Peyer's patch (tissue), 4 donors: ENCODE measurements at regions not wholly inside any gene's neighbourhood (a gene's known extent, or its start where the extent isn't known, plus 50 kb on each side); places are given as distances from the start of the nearest gene placed in this dataset.

Source experiments
- DNase-seq, 3 donors: peaks; one replicate each; pipeline ENCODE4 v3.0.0-alpha.2; 2017 to 2019
- H3K27ac ChIP-seq, 4 donors: fragments of 200-600 bp; sonication (generic); one replicate each; pipeline ENCODE4 v1.5.1; 2016 to 2019
- H3K27me3 ChIP-seq, 2 donors: fragments of 200-600 bp; sonication (generic); one replicate each; pipeline ENCODE4 v1.5.1; 2019
- H3K36me3 ChIP-seq, 3 donors: fragments of 200-600 bp; sonication (generic); one replicate each; pipeline ENCODE4 v1.5.1; 2016 to 2019
- H3K4me1 ChIP-seq, 4 donors: fragments of 200-600 bp; sonication (generic); one replicate each; pipeline ENCODE4 v1.5.1; 2016 to 2019
- H3K4me3 ChIP-seq, 4 donors: fragments of 200-600 bp; sonication (generic); 1 replicate in 3 of 4; 2 replicates in 1 of 4; pipeline ENCODE4 v1.5.1; 2016 to 2019; ENCODE audit warnings: mild to moderate bottlenecking in 1 of 4
- H3K9me3 ChIP-seq, 4 donors: fragments of 200-600 bp; sonication (generic); one replicate each; pipeline ENCODE4 v1.5.1; 2016 to 2019; ENCODE audit warnings: mild to moderate bottlenecking in 1 of 4
- POLR2A ChIP-seq, 2 donors: fragments of 450-650 bp; IDR thresholded peaks; one replicate each; pipeline ENCODE4 v1.5.1; 2017; ENCODE audit warnings: antibody characterized with exemption in 2 of 2, mild to moderate bottlenecking in 2 of 2, moderate library complexity in 2 of 2
- TF ChIP-seq, protein P1 (sequence below), 6 experiments: fragments of 450-650 bp in 4 of 6; fragments of 200-600 bp in 2 of 6; sonication (generic) in 1 of 6; IDR thresholded peaks; one replicate each; pipeline ENCODE4 v1.5.1; 2017 to 2019; ENCODE audit warnings: antibody characterized with exemption in 6 of 6, mild to moderate bottlenecking in 3 of 6, moderate library complexity in 1 of 6

GRCh38 chr6:22651731-22652130 lies 82.4 kb downstream of the HDGFL1 start:
- Histone ChIP-seq H3K27me3 (no peaks in the 10 kb centered on the region), H3K4me1 (peaks cover 0 to 4% (median 0%) of the 10 kb centered on the region in 4 donors), H3K36me3 (no peaks in the 10 kb centered on the region), H3K27ac (no peak overlapping the region), H3K4me3 (no peak overlapping the region), H3K9me3 (no peaks in the 10 kb centered on the region)
- no peak for DNase-seq
- TF ChIP-seq, protein P1, sequence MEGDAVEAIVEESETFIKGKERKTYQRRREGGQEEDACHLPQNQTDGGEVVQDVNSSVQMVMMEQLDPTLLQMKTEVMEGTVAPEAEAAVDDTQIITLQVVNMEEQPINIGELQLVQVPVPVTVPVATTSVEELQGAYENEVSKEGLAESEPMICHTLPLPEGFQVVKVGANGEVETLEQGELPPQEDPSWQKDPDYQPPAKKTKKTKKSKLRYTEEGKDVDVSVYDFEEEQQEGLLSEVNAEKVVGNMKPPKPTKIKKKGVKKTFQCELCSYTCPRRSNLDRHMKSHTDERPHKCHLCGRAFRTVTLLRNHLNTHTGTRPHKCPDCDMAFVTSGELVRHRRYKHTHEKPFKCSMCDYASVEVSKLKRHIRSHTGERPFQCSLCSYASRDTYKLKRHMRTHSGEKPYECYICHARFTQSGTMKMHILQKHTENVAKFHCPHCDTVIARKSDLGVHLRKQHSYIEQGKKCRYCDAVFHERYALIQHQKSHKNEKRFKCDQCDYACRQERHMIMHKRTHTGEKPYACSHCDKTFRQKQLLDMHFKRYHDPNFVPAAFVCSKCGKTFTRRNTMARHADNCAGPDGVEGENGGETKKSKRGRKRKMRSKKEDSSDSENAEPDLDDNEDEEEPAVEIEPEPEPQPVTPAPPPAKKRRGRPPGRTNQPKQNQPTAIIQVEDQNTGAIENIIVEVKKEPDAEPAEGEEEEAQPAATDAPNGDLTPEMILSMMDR (IDR thresholded peaks at IDR 0.05) = no peak
- no peak for TF ChIP-seq POLR2A (IDR thresholded peaks at IDR 0.05)

- Histone ChIP-seq H3K9me3 (no peaks in the 10 kb centered on the region), H3K36me3 (no peaks in the 10 kb centered on the region), H3K4me3 (no peak overlapping the region), H3K27ac (no peak overlapping the region), H3K4me1 (peaks cover 0 to 4% (median 0%) of the 10 kb centered on the region in 4 donors), H3K27me3 (no peaks in the 10 kb centered on the region)
- DNase-seq = no peak
- TF ChIP-seq POLR2A (IDR thresholded peaks at IDR 0.05) = no peak
Observed at GRCh38 chr6:22653980-22654610, 84.7 kb downstream of the HDGFL1 start.

GRCh38 chr6:22656706-22657351 lies 87.5 kb downstream of the HDGFL1 start:
- no peaks in the 10 kb centered on the region for H3K9me3 ChIP-seq
- no peak overlapping the region for H3K27ac ChIP-seq
- H3K4me3 ChIP-seq = no peak overlapping the region
- H3K36me3 ChIP-seq = no peaks in the 10 kb centered on the region
- H3K27me3 ChIP-seq = no peaks in the 10 kb centered on the region
- DNase-seq = no peak
- H3K4me1 ChIP-seq = peaks cover 0 to 4% (median 0%) of the 10 kb centered on the region in 4 donors
- no peak for TF ChIP-seq POLR2A (IDR thresholded peaks at IDR 0.05)
- TF ChIP-seq, protein P1 (IDR thresholded peaks at IDR 0.05) = no peak

GRCh38 chr6:22657352-22657980 lies 88.1 kb downstream of the HDGFL1 start:
- H3K36me3 ChIP-seq = no peaks in the 10 kb centered on the region
- no peak for DNase-seq
- no peaks in the 10 kb centered on the region for H3K27me3 ChIP-seq
- no peak for TF ChIP-seq POLR2A (IDR thresholded peaks at IDR 0.05)
- TF ChIP-seq, protein P1 (IDR thresholded peaks at IDR 0.05) = no peak
- H3K4me1 ChIP-seq = peaks cover 0 to 4% (median 0%) of the 10 kb centered on the region in 4 donors
- H3K4me3 ChIP-seq = no peak overlapping the region
- H3K27ac ChIP-seq = no peak overlapping the region
- H3K9me3 ChIP-seq = no peaks in the 10 kb centered on the region

- H3K4me1 ChIP-seq = peaks cover 0 to 4% (median 0%) of the 10 kb centered on the region in 4 donors
- H3K4me3 ChIP-seq = no peak overlapping the region
- DNase-seq = no peak
- H3K27ac ChIP-seq = no peak overlapping the region
- H3K36me3 ChIP-seq = no peaks in the 10 kb centered on the region
- no peak for TF ChIP-seq POLR2A (IDR thresholded peaks at IDR 0.05)
- TF ChIP-seq, protein P1 (IDR thresholded peaks at IDR 0.05) = no peak
- no peaks in the 10 kb centered on the region for H3K27me3 ChIP-seq
- H3K9me3 ChIP-seq = no peaks in the 10 kb centered on the region
Observed at GRCh38 chr6:22658183-22658582, 88.8 kb downstream of the HDGFL1 start.

GRCh38 chr6:22658934-22659333 lies 89.6 kb downstream of the HDGFL1 start:
- Histone ChIP-seq H3K27ac (no peak overlapping the region), H3K36me3 (no peaks in the 10 kb centered on the region), H3K4me3 (no peak overlapping the region), H3K9me3 (no peaks in the 10 kb centered on the region), H3K4me1 (peaks cover 0 to 4% (median 0%) of the 10 kb centered on the region in 4 donors), H3K27me3 (no peaks in the 10 kb centered on the region)
- no peak for TF ChIP-seq POLR2A (IDR thresholded peaks at IDR 0.05)
- TF ChIP-seq, protein P1 (IDR thresholded peaks at IDR 0.05) = no peak
- no peak for DNase-seq
